HEK293T (cell line): ENCODE measurements at regions not wholly inside any gene's neighbourhood (a gene's known extent, or its start where the extent isn't known, plus 50 kb on each side); places are given as distances from the start of the nearest gene placed in this dataset.

ENCODE experiments used
- BHLHE40 ChIP-seq: fragments of 450-650 bp; IDR thresholded peaks from 2 replicates; pipeline ENCODE4 v1.6.1; 2016; ENCODE audit warnings: mild to moderate bottlenecking, moderate library complexity, borderline replicate concordance
- ELF4 ChIP-seq: fragments of 450-650 bp; IDR thresholded peaks from 2 replicates; pipeline ENCODE4 v1.6.1; 2017; ENCODE audit warnings: antibody characterized with exemption
- FOXA1 ChIP-seq: fragments of 450-650 bp; IDR thresholded peaks from 2 replicates; pipeline ENCODE4 v1.6.1; 2016; ENCODE audit warnings: mild to moderate bottlenecking
- FOXK2 ChIP-seq: fragments of 450-650 bp; IDR thresholded peaks from 2 replicates; pipeline ENCODE4 v1.6.1; 2016; ENCODE audit warnings: mild to moderate bottlenecking
- HDGF ChIP-seq: fragments of 450-650 bp; IDR thresholded peaks from 2 replicates; pipeline ENCODE4 v1.6.1; 2017; ENCODE audit warnings: antibody characterized with exemption, borderline replicate concordance
- L3MBTL2 ChIP-seq: fragments of 450-650 bp; conservative IDR thresholded peaks from 2 replicates; pipeline ENCODE4 v1.6.1; 2016; ENCODE audit warnings: mild to moderate bottlenecking
- LEF1 ChIP-seq: fragments of 450-650 bp; IDR thresholded peaks from 2 replicates; pipeline ENCODE4 v1.6.1; 2017; ENCODE audit warnings: mild to moderate bottlenecking, borderline replicate concordance
- NFRKB ChIP-seq: fragments of 450-650 bp; IDR thresholded peaks from 2 replicates; pipeline ENCODE4 v1.6.1; 2016; ENCODE audit warnings: mild to moderate bottlenecking, moderate library complexity
- SP1 ChIP-seq: fragments of 450-650 bp; IDR thresholded peaks from 2 replicates; pipeline ENCODE4 v1.6.1; 2017

- TF ChIP-seq LEF1, result no peak
- no peak for TF ChIP-seq BHLHE40
- TF ChIP-seq SP1, result no peak
- no peak for TF ChIP-seq FOXA1
- TF ChIP-seq FOXK2, result no peak
- no peak for TF ChIP-seq ELF4
- TF ChIP-seq L3MBTL2, result no peak
- TF ChIP-seq NFRKB, result no peak
- TF ChIP-seq HDGF, result no peak
These were observed 257.2 kb downstream of the YTHDC2 start for GRCh38 chr5:113770648-113771047.
